NCI-H1930 (cell line): ENCODE measurements at regions not wholly inside any gene's neighbourhood (a gene's known extent, or its start where the extent isn't known, plus 50 kb on each side); places are given as distances from the start of the nearest gene placed in this dataset.

Experiments used
- DNase-seq, 2 experiments: peaks; one replicate each; lab custom pipeline; 2025; lab: John Stamatoyannopoulos, UW

- DNase-seq, result no peak
Observed at GRCh38 chr14:86902176-86902950, 1090.6 kb downstream of the GALC start.

DNA sequence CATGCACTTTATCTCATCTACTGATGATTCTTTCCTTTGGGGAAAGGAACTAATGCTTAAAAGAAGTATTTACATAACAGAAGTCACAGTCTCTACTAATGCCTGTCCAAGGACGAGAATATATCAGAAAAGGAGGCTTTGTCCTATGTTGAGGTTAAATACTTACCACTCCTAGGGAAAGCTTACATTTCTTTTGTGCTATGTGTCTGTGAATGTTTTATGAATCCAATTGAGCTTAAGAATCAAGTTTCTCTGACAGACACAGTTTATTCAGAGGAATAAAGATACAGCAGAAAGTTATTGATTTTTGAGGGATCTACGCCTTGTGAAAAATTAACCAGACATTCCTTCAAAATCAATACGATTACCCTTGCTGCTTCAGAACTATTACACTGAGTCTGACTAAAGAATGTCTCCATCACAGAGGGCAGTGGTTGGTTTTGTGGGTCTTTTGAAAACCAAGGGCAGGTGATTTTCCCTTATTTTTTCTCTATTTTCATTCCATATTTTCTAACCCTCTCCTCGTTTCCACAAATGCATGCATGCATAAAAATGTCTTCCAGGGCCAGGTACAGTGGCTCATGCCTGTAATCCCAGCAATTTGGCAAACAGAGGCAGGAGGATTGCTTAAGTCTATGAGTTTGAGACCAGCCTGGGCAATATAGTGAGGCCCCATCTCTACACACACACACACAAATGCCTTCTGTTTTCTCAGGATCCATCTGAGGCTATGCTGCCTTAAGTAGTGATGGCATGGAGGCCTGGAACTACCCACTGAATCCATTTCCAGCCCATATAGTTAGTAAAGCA, 1095.1 kb downstream of the GALC start:
- no peak for DNase-seq

DNA sequence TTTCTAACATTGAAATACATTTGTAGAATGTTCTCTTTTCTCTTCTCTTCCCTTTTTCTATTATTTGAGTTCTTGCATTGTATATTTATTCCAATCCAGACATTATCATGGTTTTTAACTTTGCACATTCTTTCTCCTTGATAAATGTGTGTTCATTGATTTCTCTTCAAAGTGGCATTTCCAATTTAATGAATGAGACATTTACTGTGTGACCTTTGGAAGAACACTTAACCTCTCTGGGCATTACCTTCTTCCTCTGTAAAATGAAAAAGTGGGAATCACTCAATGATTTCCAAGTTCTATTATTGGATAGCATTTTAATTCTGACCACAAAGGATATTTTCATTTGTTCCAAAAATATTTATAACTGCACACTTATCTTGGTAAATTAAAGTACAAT, 1095.8 kb downstream of the GALC start:
- DNase-seq, result no peak

DNA sequence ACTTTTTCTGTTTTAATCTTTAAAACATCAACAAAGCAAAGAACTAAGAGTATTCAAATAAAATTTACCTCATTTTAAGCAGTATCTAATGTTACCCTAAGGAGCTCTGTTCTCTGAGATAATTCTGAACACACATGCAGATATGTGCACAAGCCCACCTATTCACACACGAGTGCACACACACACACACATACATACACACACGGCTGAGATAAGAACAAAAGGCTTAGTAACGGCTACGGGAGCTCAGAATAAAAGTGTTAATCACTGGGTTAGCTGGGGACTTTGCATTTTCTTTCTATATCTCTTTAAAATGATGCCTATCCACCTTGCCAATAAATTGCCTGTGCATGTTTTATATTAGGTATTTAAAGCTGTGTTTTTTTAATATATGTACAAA, 1096.3 kb downstream of the GALC start:
- DNase-seq, result no peak

DNA sequence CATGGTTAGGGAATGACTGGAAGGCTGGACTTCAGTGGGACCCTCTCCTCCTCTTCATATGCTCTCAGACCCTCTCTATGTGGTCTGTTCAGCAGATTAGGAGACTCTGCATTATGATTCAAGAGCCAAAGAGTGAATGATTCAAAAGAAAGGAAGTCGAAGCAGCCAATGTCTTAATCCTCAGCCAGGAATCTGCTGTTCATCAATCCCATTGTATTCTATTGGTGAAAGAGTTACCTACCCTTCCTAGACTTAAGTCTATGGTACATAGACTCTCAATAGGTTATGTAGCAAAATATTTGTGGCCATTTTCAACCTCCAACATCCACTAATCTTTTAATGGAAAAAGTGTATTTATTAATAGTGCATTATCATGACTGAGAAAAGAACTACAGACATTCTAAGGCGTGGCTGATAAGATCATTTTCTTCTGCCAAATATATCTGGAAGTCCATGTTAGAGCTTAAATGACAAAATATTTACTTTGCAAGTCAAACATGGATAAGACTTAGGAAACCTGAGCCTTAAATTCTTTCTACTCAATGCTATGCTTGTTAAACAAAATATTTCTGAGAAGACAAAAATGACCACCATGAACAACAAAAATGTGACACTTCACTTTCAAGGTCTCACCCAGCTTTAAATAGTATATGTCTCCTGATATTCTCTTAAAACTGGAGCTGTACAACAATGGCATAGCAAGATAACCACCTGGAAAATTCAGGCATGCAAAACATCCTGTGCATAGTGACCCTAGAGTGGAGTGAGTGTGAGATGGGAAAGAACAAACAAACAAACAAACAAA, 1100.6 kb downstream of the GALC start:
- DNase-seq, result no peak

- no peak for DNase-seq
Observed at GRCh38 chr14:86885280-86885679, 1107.7 kb downstream of the GALC start.

- DNase-seq, result no peak
Observed at GRCh38 chr14:86884498-86884897, 1108.5 kb downstream of the GALC start.

GRCh38 chr14:86882818-86883217, 1110.2 kb downstream of the GALC start:
- DNase-seq, result no peak

DNA sequence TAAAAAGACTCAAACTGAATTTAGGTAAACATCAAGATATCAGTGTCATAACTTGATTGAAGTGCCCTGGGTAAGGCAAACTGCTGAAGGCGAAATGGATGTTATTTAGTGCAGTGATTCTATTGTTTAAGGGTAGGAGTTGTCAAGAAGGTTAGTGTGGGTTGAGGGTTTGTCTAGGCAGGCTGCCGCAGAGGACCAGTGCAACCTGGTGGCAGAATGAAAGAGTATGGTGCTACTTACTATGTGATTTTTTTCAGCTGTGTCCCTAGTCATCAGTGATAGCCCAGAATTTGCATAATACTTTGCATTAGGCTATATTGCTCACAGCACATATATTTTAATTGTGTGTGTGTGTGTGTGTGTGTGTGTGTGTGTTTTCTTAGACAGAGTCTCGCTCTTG, 1127.0 kb downstream of the GALC start:
- no peak for DNase-seq

DNA sequence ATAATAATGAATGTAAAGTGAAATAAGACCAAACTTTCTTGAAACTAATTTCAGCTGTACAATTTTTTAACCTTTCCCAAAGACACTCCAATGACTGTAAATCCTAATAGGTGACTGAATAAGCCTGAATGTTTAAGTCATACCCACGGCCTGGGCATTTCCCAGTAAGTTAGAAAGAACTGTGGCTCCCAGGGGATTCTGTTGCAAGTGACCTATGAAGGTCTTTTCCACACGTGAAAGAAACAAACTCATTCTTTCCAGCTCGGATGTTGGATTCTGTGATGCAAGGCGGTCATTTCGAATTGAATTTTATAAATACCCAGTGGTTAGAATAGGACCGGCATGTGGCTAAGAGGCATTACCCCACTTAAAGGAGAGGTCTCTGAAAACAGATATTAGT, 1134.4 kb downstream of the GALC start:
- DNase-seq, result no peak

DNA sequence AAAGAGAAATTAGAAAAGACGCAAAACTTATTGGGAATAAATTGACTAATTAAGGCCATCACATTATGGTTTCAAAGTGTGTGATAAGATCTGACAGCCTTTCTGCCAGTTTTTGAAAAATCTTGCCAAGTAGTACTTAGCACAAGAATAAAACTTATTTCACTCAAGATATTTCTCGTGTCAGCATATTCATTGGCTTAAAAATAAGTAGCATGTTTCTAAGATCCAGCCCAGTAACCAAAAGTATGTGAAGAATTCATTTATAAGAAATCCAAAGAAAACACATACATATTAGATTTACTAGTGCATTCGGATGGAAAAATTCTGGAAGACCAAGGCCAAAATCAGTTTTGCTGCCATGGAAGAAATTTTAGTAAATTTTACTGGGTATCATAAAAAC, 1135.0 kb downstream of the GALC start:
- no peak for DNase-seq

- no peak for DNase-seq
Observed at GRCh38 chr14:86852530-86852929, 1140.5 kb downstream of the GALC start.

DNA sequence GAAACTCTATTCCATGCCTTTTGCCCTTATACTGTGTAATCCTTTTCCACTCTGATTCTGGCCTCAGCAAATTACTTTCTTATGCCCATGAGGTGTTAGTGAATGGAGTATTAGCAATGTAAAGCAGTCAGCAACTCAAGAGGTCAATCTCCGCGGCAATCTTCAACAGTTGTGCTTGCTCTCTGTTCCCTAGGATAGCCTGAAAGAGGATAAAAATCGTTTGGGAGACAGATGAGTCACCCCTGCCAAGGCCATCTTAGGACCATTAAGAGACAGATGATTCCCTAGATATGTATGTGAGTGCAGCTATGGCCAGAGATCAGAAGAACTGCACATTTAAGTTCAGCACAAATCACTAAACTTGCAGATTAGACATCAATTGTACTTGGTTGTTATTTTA, 1145.8 kb downstream of the GALC start:
- no peak for DNase-seq

DNA sequence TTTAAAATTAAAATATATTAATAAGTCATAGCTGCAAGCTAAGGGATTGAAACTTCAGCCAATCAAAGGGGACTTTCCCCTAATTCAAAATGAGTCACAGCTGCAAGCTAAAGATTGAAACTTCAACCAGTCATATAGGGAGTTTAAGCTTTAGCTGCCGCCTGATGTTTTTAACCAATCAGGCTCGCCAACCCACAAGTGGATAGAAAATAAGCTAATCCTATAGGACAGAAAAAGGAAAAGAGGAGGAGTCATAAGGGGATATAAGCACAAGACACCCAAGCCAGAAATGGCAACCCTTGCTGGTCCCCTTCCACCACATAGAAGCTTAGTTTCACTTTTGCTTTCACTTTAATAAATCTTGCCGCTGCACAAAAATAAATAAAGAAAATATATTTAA, 1154.6 kb downstream of the GALC start:
- no peak for DNase-seq

GRCh38 chr14:86826661-86827060, 1166.3 kb downstream of the GALC start:
- DNase-seq, result no peak

DNA sequence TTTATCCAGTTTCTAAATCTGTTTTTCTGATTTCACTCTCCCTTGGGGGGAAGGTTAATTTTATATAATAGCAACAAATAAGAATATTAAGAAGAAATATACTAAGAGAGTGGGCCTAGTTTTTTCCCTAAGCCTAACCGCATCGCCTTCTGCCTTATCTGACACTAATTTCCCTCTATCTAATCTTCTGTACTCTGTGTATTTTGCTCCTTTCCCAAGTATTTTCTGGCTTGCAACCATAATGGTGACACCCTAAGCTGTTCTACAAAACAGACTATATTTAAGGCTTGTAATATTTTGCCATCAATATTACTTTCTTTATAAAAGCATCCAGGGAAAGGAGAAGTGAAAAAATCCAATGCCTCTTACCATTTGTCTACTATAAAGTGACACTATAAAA, 1168.8 kb downstream of the GALC start:
- DNase-seq, result no peak

- no peak for DNase-seq
Observed at GRCh38 chr14:86823581-86823980, 1169.4 kb downstream of the GALC start.

- no peak for DNase-seq
Observed at GRCh38 chr14:86815341-86815740, 1177.6 kb downstream of the GALC start.

- no peak for DNase-seq
Observed at GRCh38 chr14:86802726-86803125, 1190.3 kb downstream of the GALC start.

DNA sequence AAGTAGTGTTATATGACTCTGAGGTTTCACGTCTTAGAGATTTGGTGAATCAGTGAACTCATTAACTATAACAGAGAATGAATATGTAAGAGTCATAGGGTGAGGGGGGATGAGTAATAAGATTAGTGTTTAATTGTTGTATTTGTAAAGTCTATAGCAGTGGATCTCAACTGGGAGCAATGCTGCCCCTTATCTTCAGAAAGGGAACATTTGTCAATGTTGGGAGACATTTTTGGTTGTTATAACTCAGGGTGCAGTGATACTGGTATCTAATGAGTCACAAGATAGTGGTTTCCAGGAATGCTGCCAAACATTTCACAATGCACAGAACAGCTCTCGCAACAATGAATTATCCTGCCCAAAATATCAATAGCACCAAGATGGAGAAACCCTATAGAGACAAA, 1193.7 kb downstream of the GALC start:
- DNase-seq, result no peak

DNA sequence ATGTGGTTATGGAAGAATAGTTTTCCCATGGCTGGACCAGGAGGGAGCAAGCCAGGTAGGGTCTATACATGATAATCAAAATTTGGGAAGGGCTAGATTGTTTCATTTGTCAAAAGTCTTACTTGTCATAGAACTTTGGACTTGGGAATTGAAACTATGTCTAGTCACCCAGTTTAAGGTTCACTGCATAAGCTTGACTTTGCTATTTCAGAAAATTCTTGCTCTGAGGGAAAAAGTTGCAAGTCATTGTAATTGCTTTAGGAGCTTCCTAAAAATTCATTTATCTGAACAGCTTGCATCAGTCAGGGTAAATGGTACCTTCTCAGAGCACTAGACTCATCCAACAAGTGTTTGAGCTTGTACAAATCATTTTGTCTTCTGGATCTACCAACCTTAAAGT, 1194.7 kb downstream of the GALC start:
- no peak for DNase-seq

GRCh38 chr14:86797075-86797351, 1196.0 kb downstream of the GALC start:
- no peak for DNase-seq
